ENCODE measurements at regions not wholly inside any gene's neighbourhood (a gene's known extent, or its start where the extent isn't known, plus 50 kb on each side); places are given as distances from the start of the nearest gene placed in this dataset.
"Not testable (repeated sequence)": the region's sequence is repeated elsewhere in the genome, so short reads cannot be mapped to it uniquely, and the experiment has no call there.

DNA sequence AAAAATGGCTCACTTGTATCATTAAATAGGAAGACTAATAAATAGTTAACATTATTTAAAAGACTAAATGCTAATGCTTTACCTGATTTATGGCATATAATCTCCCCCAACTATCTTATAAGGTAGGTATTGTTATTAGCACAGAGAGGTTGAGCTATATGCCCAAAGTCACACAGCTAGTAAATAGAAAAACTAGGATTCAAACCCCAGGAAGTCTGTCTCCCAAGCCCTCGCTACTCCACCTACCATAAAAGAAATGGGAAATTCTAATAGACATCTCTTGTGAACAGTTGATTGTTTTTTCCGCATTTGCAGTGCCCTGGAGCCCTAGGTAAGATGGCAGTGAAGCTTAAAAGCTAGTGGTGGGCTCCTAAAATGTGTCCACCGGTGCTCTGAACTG, 65.2 kb upstream of the SOD1 start:
- TF ChIP-seq Cebpa-rat (IDR thresholded peaks at IDR 0.05) = no peak

DNA sequence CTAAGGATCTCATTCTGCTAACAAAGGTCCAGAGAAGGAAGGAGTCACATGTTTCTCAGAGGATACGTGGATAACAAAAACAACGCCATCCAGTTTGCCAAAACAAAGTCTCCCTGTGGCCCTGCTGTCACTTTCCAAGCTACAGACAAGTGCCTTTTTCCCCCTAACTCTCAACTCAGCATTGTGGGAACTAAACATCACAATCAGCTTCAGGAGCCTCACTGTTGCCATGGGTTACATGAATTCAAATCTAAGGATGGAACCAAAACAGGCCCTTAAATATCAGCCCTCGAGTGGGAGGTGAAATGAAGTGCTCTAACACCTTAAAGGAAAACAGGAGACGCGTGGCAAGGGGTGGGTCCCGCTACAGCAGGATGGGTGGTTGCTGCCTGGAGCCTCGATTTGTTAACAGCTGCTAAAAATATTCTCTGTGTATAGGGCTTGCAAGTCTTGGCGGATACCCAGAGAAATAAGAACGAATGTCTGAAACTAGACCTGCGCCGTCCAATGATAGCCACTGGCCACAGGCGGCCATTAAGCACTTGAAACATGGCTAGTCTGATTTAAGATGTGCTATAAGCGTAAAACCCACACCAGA, 66.4 kb upstream of the SOD1 start:
- no peak for TF ChIP-seq Cebpa-rat (IDR thresholded peaks at IDR 0.05)

More for the DNA sequence above, 65.2 kb upstream of the SOD1 start:
- H3K4me3 ChIP-seq = no peak overlapping the region
- H3K4me1 ChIP-seq = peaks cover 0 to 4% (median 0%) of the 10 kb centered on the region in 10 experiments; a peak in 3 of 20 replicates
- H3K36me3 ChIP-seq = peaks cover 0 to 8% (median 0%) of the 10 kb centered on the region in 11 experiments; a peak in 3 of 22 replicates
- no peak overlapping the region for H3K4me2 ChIP-seq
- no peak overlapping the region for H3K27ac ChIP-seq
- no peak overlapping the region for H3K9ac ChIP-seq
- H4K20me1 ChIP-seq = no peaks in the 10 kb centered on the region
- no peaks in the 10 kb centered on the region for H3K27me3 ChIP-seq
- peaks cover 22 to 40% (median 34%) of the 10 kb centered on the region in 11 experiments for H3K9me3 ChIP-seq (replicated peaks in 1 of 11)

DNA sequence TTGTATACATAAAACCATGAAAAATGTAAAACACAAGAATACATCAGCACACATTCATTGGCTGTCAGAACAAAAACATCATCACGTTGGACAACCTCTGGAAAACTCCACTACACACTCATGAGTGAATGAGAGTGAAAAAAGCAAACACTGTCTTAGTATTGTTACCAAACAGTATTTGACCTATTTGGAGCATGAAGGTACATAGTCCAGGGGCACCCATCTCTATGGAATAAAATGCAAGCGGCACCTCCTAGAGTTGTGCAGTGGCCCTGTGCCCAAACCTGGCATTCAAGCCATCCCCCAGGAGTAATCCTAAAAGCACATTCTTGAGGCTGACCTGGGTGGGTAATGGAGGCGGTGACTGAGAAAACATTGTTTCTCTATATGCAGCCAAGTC, 67.0 kb upstream of the SOD1 start:
- no peak overlapping the region for H3K27ac ChIP-seq
- no peak overlapping the region for H3K9ac ChIP-seq
- no peaks in the 10 kb centered on the region for H4K20me1 ChIP-seq
- no peak overlapping the region for H3K4me3 ChIP-seq
- no peak for TF ChIP-seq Cebpa-rat (IDR thresholded peaks at IDR 0.05)
- no peaks in the 10 kb centered on the region for H3K27me3 ChIP-seq
- H3K4me1 ChIP-seq = peaks cover 0 to 4% (median 0%) of the 10 kb centered on the region in 10 experiments; a peak in 3 of 20 replicates
- H3K36me3 ChIP-seq = peaks cover 0 to 8% (median 0%) of the 10 kb centered on the region in 11 experiments; a peak in 3 of 22 replicates
- peaks cover 18 to 29% (median 25%) of the 10 kb centered on the region in 11 experiments for H3K9me3 ChIP-seq (replicated peaks in 1 of 11)
- H3K4me2 ChIP-seq = no peak overlapping the region

More for the DNA sequence above, 66.4 kb upstream of the SOD1 start:
- peaks cover 22 to 35% (median 31%) of the 10 kb centered on the region in 11 experiments for H3K9me3 ChIP-seq (replicated peaks in 1 of 11)
- no peak overlapping the region for H3K4me3 ChIP-seq
- peaks cover 0 to 8% (median 0%) of the 10 kb centered on the region in 11 experiments; a peak in 3 of 22 replicates for H3K36me3 ChIP-seq
- no peak overlapping the region for H3K4me2 ChIP-seq
- peaks cover 0 to 4% (median 0%) of the 10 kb centered on the region in 10 experiments; a peak in 3 of 20 replicates for H3K4me1 ChIP-seq
- H3K27me3 ChIP-seq = no peaks in the 10 kb centered on the region
- H3K27ac ChIP-seq = no peak overlapping the region
- H4K20me1 ChIP-seq = no peaks in the 10 kb centered on the region
- no peak overlapping the region for H3K9ac ChIP-seq

DNA sequence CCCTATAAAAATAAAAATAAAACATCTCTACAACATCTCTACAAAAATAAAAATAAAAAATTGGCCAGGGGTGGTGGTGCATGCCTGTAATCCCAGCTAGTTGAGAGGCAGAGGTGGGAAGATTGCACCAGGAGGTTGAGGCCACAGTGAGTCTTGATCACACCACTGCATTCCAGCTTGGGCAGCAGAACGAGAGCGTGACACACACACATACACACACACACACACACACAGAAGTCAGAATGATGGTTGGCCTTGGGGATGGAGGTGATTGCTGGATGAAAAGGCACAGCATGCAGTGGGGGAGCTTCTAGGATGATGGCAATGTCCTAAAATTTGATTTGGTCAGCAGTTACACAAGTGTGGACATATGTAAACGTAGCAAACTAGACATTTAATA, 69.7 kb upstream of the SOD1 start:
- peaks cover 0 to 6% (median 2%) of the 10 kb centered on the region in 11 experiments; a peak in 6 of 22 replicates for H3K9me3 ChIP-seq (replicated peaks in 1 of 11)
- no peaks in the 10 kb centered on the region for H4K20me1 ChIP-seq
- no peak overlapping the region for H3K4me3 ChIP-seq
- no peaks in the 10 kb centered on the region for H3K4me1 ChIP-seq
- no peak overlapping the region for H3K9ac ChIP-seq
- no peaks in the 10 kb centered on the region for H3K27me3 ChIP-seq
- no peak overlapping the region for H3K27ac ChIP-seq
- no peak for TF ChIP-seq Cebpa-rat (IDR thresholded peaks at IDR 0.05)
- H3K4me2 ChIP-seq = no peak overlapping the region
- no peaks in the 10 kb centered on the region for H3K36me3 ChIP-seq

DNA sequence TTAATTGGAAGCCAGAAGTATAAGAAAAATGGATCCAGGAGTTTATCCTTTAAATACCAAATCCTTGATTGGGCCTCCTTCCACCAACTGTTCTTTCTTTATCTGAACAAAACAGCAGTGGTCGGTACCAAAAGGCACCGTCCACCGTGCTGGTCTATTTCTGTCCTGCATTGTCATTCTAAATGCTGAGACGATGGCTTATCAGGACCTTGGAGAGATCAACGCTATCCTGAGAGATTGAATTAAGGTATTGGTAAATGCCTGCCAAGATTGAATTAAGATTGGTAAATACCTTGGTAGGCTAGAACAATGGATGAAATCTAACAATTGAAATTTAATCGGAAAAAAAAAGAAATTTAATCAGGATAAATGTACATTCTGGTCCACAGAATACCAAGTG, 73.4 kb upstream of the SOD1 start:
- H3K4me1 ChIP-seq = peaks cover 0 to 9% (median 6%) of the 10 kb centered on the region in 10 experiments; a peak in 10 of 20 replicates
- H3K9me3 ChIP-seq (replicated peaks in 1 of 11) = no peaks in the 10 kb centered on the region
- no peak overlapping the region for H3K27ac ChIP-seq
- H3K27me3 ChIP-seq = no peaks in the 10 kb centered on the region
- H3K4me3 ChIP-seq = no peak overlapping the region
- H3K36me3 ChIP-seq = no peaks in the 10 kb centered on the region
- H3K4me2 ChIP-seq = no peak overlapping the region
- H3K9ac ChIP-seq = no peak overlapping the region
- no peaks in the 10 kb centered on the region for H4K20me1 ChIP-seq
- no peak for TF ChIP-seq Cebpa-rat (IDR thresholded peaks at IDR 0.05)

DNA sequence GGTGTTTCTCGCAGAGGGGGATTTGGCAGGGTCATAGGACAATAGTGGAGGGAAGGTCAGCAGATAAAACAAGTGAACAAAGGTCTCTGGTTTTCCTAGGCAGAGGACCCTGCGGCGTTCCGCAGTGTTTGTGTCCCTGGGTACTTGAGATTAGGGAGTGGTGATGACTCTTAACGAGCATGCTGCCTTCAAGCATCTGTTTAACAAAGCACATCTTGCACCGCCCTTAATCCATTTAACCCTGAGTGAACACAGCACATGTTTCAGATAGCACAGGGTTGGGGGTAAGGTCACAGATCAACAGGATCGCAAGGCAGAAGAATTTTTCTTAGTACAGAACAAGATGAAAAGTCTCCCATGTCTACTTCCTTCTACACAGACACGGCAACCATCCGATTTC, 75.6 kb upstream of the SOD1 start:
- not testable (repeated sequence) for H3K36me3 ChIP-seq; H3K4me2 ChIP-seq; H3K9ac ChIP-seq; H3K27me3 ChIP-seq; H3K9me3 ChIP-seq (replicated peaks in 1 of 11); H3K4me1 ChIP-seq; H4K20me1 ChIP-seq; H3K4me3 ChIP-seq; H3K27ac ChIP-seq

DNA sequence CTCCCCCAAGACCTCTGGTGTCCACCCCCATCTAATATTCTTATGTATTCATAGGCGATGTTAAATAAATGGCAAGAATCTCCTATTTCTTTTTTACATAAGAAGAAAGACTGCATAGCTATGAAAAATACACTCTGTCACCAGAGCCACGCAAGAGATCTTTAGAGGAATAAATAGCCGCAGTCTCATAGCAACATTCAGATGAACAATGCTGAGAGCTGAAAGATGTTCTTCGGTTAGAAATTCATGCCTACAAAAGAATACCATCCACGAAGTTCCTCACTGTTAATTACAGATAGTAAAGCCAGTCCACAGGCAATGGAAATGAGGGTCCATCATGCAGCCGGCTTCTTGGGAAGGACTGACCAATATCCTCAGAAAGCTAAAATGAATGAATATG, 76.0 kb upstream of the SOD1 start:
- TF ChIP-seq Cebpa-rat (IDR thresholded peaks at IDR 0.05) = no peak
- H3K27ac ChIP-seq = no peak overlapping the region
- H3K4me3 ChIP-seq = no peak overlapping the region
- H3K9ac ChIP-seq = no peak overlapping the region
- no peaks in the 10 kb centered on the region for H3K36me3 ChIP-seq
- H3K27me3 ChIP-seq = no peaks in the 10 kb centered on the region
- H3K4me1 ChIP-seq = peaks cover 0 to 9% (median 6%) of the 10 kb centered on the region in 10 experiments; a peak in 10 of 20 replicates
- H3K4me2 ChIP-seq = no peak overlapping the region
- H3K9me3 ChIP-seq (replicated peaks in 1 of 11) = no peaks in the 10 kb centered on the region
- no peaks in the 10 kb centered on the region for H4K20me1 ChIP-seq

DNA sequence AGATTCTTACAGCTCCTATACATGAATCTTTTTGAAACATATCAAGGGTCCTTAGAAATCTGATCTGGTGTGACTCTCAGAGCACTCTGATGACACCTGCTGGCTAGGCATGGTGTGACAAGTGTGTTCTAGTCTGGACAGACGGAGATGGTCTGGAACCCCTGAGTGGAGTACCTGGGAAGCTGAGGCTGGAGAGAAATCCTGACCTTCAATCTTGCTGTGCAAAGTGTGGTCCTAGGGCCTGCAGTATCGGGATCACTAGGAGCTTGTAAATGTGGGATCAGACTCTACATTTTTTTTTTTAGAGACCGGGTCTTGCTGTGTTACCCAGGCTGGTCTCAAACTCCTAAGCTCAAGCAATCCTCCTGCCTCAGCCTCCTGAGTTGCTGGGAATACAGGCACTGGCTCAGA, 78.6 kb upstream of the SOD1 start:
- H3K4me1 ChIP-seq = peaks cover 0 to 22% (median 9%) of the 10 kb centered on the region in 10 experiments; a peak in 16 of 20 replicates
- no peak for TF ChIP-seq Cebpa-rat (IDR thresholded peaks at IDR 0.05)
- no peaks in the 10 kb centered on the region for H3K27me3 ChIP-seq
- no peak overlapping the region for H3K4me2 ChIP-seq
- no peak overlapping the region for H3K27ac ChIP-seq
- H3K36me3 ChIP-seq = no peaks in the 10 kb centered on the region
- no peaks in the 10 kb centered on the region for H3K9me3 ChIP-seq (replicated peaks in 1 of 11)
- no peaks in the 10 kb centered on the region for H4K20me1 ChIP-seq
- H3K4me3 ChIP-seq = no peak overlapping the region
- peak overlapping the region in 1 of 11 experiments; percentile 2; a peak in 1 of 22 replicates for H3K9ac ChIP-seq

DNA sequence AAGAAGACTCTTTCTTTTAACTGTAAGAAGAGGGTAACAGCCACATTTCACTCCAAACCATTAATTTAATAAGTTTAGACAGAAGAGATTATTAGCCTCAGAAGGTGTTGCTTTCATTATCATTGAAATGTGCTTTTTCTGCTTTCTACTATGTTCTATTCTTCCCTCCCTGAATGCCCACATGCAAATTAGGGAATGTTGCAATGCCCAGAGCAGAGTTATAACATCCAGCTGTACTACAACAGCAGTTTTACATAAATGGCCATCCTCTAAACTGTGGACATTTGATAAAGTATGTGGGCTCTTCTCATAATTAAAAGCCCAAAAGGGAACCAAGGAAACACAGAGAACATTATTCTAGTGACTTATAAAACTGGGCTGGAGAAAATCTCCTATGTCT, 82.2 kb upstream of the SOD1 start:
- peaks cover 0 to 6% (median 0%) of the 10 kb centered on the region in 11 experiments; a peak in 2 of 22 replicates for H3K36me3 ChIP-seq
- peaks cover 12 to 25% (median 17%) of the 10 kb centered on the region in 11 experiments for H3K9me3 ChIP-seq (replicated peaks in 1 of 11)
- no peak for TF ChIP-seq Cebpa-rat (IDR thresholded peaks at IDR 0.05)
- H4K20me1 ChIP-seq = no peaks in the 10 kb centered on the region
- H3K27me3 ChIP-seq = no peaks in the 10 kb centered on the region
- H3K9ac ChIP-seq = no peak overlapping the region
- H3K4me1 ChIP-seq = peaks cover 0 to 20% (median 4%) of the 10 kb centered on the region in 10 experiments; a peak in 16 of 20 replicates
- no peak overlapping the region for H3K4me3 ChIP-seq
- H3K27ac ChIP-seq = peak overlapping the region in 2 of 11 experiments; percentile 12 to 21; a peak in 3 of 22 replicates
- peak overlapping the region in 4 of 11 experiments; percentile 23 to 77 (median 56); a peak in 7 of 22 replicates for H3K4me2 ChIP-seq

Measured in BLaER1 treated with 17β-estradiol and CSF1 and Interleukin-3, amounts not matched to agents 10 nM and 100 nM (cell line).